Panc1 (cell line): ENCODE measurements at regions not wholly inside any gene's neighbourhood (a gene's known extent, or its start where the extent isn't known, plus 50 kb on each side); places are given as distances from the start of the nearest gene placed in this dataset.

Source experiments
- ATAC-seq: fragments of 200-7000 bp; cut with Tn5 transposase; 2 replicates; pipeline ENCODE4 v1.9.1; 2020; ENCODE audit warnings: mild to moderate bottlenecking, moderate library complexity
- BruUV-seq: library from RNA; stranded (reverse); fragments of 400-500 nt; replicated peaks from 2 replicates; lab custom pipeline; 2021; lab: Mats Ljungman, UMichigan
- CTCF ChIA-PET: fragments of 300-600 bp; sonication (Branson Sonifier 250); formaldehyde crosslinking; loops from one replicate; lab custom pipeline; 2022; ENCODE audit warnings: antibody characterized with exemption; lab: Charles Lee
- POLR2A ChIA-PET: fragments of 300-600 bp; sonication (Branson Sonifier 250); formaldehyde crosslinking; loops from one replicate; lab custom pipeline; 2022; ENCODE audit warnings: antibody characterized with exemption; lab: Charles Lee
- DNase-seq: peaks from one replicate; pipeline ENCODE4 v3.0.0-alpha.2; 2010; ENCODE audit warnings: low read depth, low spot score
- H3K27ac ChIP-seq: 2 replicates; pipeline ENCODE4 v1.5.1; 2011; ENCODE audit warnings: mild to moderate bottlenecking, low read length, inconsistent platforms
- H3K27me3 ChIP-seq: fragments of 200-500 bp; sonication (Bioruptor generic); 2 replicates; pipeline ENCODE4 v1.6.0; 2014; ENCODE audit warnings: low read length, inconsistent platforms; ENCODE audit not compliant: control insufficient read depth, insufficient read depth
- H3K36me3 ChIP-seq: fragments of 200-500 bp; sonication (Bioruptor generic); 2 replicates; pipeline ENCODE4 v1.5.1; 2014; ENCODE audit warnings: inconsistent platforms, mild to moderate bottlenecking, low read length, moderate library complexity; ENCODE audit not compliant: control insufficient read depth, insufficient read depth
- H3K4me1 ChIP-seq: 2 replicates; pipeline ENCODE4 v1.5.1; 2011; ENCODE audit warnings: inconsistent platforms, mild to moderate bottlenecking, low read length, moderate library complexity; ENCODE audit not compliant: control insufficient read depth, insufficient read depth
- H3K4me3 ChIP-seq, 2 experiments: 2 replicates each; pipeline ENCODE4 v1.5.1; 2011 to 2012; ENCODE audit warnings: low read depth in 2 of 2, low read length in 2 of 2, mild to moderate bottlenecking in 2 of 2, inconsistent platforms in 1 of 2, moderate library complexity in 1 of 2
- H3K9me3 ChIP-seq: fragments of 200-500 bp; sonication (Bioruptor generic); 2 replicates; pipeline ENCODE4 v1.5.1; 2014; ENCODE audit warnings: low read depth, mild to moderate bottlenecking, inconsistent platforms, low read length, moderate library complexity; ENCODE audit not compliant: control insufficient read depth, insufficient read depth
- POLR2AphosphoS5 ChIP-seq: IDR thresholded peaks from 2 replicates; pipeline ENCODE4 v1.6.1; 2012; ENCODE audit warnings: mild to moderate bottlenecking, low read depth, low read length, moderate library complexity
- SIN3A ChIP-seq: IDR thresholded peaks from 2 replicates; pipeline ENCODE4 v1.6.1; 2012; ENCODE audit warnings: low read depth, mild to moderate bottlenecking, low read length, moderate library complexity, borderline replicate concordance; ENCODE audit not compliant: insufficient read depth
- TCF7L2 ChIP-seq: IDR thresholded peaks from 2 replicates; pipeline ENCODE4 v1.6.1; 2011; ENCODE audit warnings: mild to moderate bottlenecking, low read depth, low read length, inconsistent platforms
- in situ Hi-C: cut with HindIII; loops from 2 replicates; pipeline ENCODE4 v1.10.0; 2016; ENCODE audit warnings: low sequenced_read_pairs, low pct_unique_long_range_greater_than_20kb
- intact Hi-C: fragments of 100-400 bp; cut with micrococcal nuclease; formaldehyde crosslinking; loops from one replicate; pipeline ENCODE4 v1.10.0; 2022; ENCODE audit not compliant: unreplicated experiment
- TF ChIP-seq, protein P1 (sequence below): fragments of 450-650 bp; IDR thresholded peaks from 2 replicates; pipeline ENCODE4 v1.5.1; 2017; ENCODE audit warnings: mild to moderate bottlenecking
- TF ChIP-seq, protein P2 (sequence below), 2 experiments: IDR thresholded peaks; 2 replicates each; pipeline ENCODE4 v1.6.1; 2011 to 2012; ENCODE audit warnings: low read depth in 2 of 2, control low read depth in 1 of 2, low read length in 1 of 2, mild to moderate bottlenecking in 1 of 2, moderate library complexity in 1 of 2; ENCODE audit not compliant: insufficient read depth in 1 of 2

DNA sequence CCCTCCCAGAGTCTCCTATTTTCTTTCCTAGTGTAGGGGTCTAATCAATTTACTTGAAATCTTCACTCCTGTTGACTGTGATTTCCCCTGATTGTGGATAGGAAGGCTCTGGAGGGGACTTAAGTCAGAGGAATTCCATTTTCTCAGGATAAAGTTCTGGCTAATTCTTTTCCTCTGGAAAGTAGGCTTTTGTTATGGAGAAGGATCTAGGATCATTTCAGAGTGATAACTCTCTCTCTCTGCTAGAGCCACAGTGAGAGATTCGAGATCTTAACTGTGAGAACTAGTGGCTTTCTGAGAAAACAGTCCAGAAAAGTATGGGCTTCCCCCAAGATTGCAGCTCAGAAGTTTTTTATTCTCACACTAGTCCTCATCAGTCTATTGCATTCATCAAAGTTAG lies 163.9 kb upstream of the TFPI start:
- TF ChIP-seq POLR2AphosphoS5 (no peak), SIN3A (no peak), TCF7L2 (no peak)
- TF ChIP-seq, protein P1, sequence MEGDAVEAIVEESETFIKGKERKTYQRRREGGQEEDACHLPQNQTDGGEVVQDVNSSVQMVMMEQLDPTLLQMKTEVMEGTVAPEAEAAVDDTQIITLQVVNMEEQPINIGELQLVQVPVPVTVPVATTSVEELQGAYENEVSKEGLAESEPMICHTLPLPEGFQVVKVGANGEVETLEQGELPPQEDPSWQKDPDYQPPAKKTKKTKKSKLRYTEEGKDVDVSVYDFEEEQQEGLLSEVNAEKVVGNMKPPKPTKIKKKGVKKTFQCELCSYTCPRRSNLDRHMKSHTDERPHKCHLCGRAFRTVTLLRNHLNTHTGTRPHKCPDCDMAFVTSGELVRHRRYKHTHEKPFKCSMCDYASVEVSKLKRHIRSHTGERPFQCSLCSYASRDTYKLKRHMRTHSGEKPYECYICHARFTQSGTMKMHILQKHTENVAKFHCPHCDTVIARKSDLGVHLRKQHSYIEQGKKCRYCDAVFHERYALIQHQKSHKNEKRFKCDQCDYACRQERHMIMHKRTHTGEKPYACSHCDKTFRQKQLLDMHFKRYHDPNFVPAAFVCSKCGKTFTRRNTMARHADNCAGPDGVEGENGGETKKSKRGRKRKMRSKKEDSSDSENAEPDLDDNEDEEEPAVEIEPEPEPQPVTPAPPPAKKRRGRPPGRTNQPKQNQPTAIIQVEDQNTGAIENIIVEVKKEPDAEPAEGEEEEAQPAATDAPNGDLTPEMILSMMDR, result no peak
- TF ChIP-seq, protein P2, sequence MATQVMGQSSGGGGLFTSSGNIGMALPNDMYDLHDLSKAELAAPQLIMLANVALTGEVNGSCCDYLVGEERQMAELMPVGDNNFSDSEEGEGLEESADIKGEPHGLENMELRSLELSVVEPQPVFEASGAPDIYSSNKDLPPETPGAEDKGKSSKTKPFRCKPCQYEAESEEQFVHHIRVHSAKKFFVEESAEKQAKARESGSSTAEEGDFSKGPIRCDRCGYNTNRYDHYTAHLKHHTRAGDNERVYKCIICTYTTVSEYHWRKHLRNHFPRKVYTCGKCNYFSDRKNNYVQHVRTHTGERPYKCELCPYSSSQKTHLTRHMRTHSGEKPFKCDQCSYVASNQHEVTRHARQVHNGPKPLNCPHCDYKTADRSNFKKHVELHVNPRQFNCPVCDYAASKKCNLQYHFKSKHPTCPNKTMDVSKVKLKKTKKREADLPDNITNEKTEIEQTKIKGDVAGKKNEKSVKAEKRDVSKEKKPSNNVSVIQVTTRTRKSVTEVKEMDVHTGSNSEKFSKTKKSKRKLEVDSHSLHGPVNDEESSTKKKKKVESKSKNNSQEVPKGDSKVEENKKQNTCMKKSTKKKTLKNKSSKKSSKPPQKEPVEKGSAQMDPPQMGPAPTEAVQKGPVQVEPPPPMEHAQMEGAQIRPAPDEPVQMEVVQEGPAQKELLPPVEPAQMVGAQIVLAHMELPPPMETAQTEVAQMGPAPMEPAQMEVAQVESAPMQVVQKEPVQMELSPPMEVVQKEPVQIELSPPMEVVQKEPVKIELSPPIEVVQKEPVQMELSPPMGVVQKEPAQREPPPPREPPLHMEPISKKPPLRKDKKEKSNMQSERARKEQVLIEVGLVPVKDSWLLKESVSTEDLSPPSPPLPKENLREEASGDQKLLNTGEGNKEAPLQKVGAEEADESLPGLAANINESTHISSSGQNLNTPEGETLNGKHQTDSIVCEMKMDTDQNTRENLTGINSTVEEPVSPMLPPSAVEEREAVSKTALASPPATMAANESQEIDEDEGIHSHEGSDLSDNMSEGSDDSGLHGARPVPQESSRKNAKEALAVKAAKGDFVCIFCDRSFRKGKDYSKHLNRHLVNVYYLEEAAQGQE (IDR thresholded peaks at IDR 0.05; ENCODE audit: insufficient read depth in 1 of 2, low read depth in 2 of 2, low read length in 1 of 2), result no peak
- POLR2A ChIA-PET, result no interaction called here
- DNase-seq (no peak), ATAC-seq (no peak)
- Histone ChIP-seq H3K4me3 (no peak overlapping the region), H3K27me3 (no peaks in the 10 kb centered on the region), H3K9me3 (no peaks in the 10 kb centered on the region), H3K36me3 (no peaks in the 10 kb centered on the region), H3K4me1 (no peaks in the 10 kb centered on the region), H3K27ac (no peak overlapping the region)
- no TSS peak for BruUV-seq
- in situ Hi-C loops, result no loop called here
- intact Hi-C loops, result no loop called here
- CTCF ChIA-PET, result interaction anchor here (0.6 kb wide), 1 partner anchor 178 kb away, joined by 9 read pairs; no protein-coding TSS in a partner anchor

DNA sequence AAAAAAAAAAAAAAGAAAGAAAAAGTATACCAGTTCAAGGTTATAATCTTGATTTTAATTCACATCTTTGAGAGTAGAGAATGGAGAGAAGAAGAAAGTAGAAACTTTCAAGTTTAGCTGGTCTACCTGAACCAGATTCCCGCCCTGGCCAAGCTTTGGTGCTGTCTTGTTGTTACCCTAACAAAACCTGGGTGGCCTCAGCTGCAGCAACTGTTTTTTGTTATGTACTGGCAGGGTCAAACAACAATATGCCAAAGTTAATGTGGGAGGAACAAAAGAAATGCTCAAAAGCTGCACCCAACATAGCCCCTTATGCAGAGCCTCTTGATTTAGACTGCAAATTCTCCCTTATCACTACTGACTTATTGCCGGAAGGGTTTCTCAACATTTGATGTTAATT lies 165.3 kb upstream of the TFPI start:
- in situ Hi-C loops, result no loop called here
- no peaks in the 10 kb centered on the region for H3K4me1 ChIP-seq
- no peak overlapping the region for H3K27ac ChIP-seq
- H3K4me3 ChIP-seq, result no peak overlapping the region
- intact Hi-C loops, result no loop called here
- CTCF ChIA-PET, result no interaction called here
- BruUV-seq, result no TSS peak
- ATAC-seq, result no peak
- no peaks in the 10 kb centered on the region for H3K36me3 ChIP-seq
- TF ChIP-seq, protein P2 (IDR thresholded peaks at IDR 0.05; ENCODE audit: insufficient read depth in 1 of 2, low read depth in 2 of 2, low read length in 1 of 2), result no peak
- no peak for TF ChIP-seq SIN3A
- no peak for TF ChIP-seq TCF7L2
- TF ChIP-seq POLR2AphosphoS5, result no peak
- TF ChIP-seq, protein P1, result no peak
- DNase-seq, result no peak
- no peaks in the 10 kb centered on the region for H3K27me3 ChIP-seq
- POLR2A ChIA-PET, result no interaction called here
- H3K9me3 ChIP-seq, result no peaks in the 10 kb centered on the region
